Esophagus muscularis mucosa (tissue), 4 donors: ENCODE measurements at regions not wholly inside any gene's neighbourhood (a gene's known extent, or its start where the extent isn't known, plus 50 kb on each side); places are given as distances from the start of the nearest gene placed in this dataset.

Experiments used
- DNase-seq: peaks from one replicate; pipeline ENCODE4 v3.0.0-alpha.2; 2017; ENCODE audit errors: extremely low spot score
- H3K27ac ChIP-seq, 4 donors: fragments of 200-600 bp; sonication (generic); replicated peaks in 1 of 4; 1 replicate in 3 of 4; 2 replicates in 1 of 4; pipeline ENCODE4 v1.5.1; 2016 to 2019; ENCODE audit warnings: mild to moderate bottlenecking in 1 of 4
- H3K27me3 ChIP-seq, 4 donors: fragments of 200-600 bp; sonication (generic); one replicate each; pipeline versions ENCODE4 v1.5.1 to v1.6.0; 2016 to 2019
- H3K36me3 ChIP-seq, 4 donors: fragments of 200-600 bp; sonication (generic); one replicate each; pipeline ENCODE4 v1.5.1; 2016 to 2019
- H3K4me1 ChIP-seq, 4 donors: fragments of 200-600 bp; sonication (generic); one replicate each; pipeline ENCODE4 v1.5.1; 2016 to 2019
- H3K4me3 ChIP-seq, 4 donors: fragments of 200-600 bp; sonication (generic); 1 replicate in 2 of 4; 2 replicates in 2 of 4; pipeline ENCODE4 v1.5.1; 2016 to 2019; ENCODE audit warnings: mild to moderate bottlenecking in 4 of 4, moderate library complexity in 1 of 4
- H3K9me3 ChIP-seq, 4 donors: fragments of 200-600 bp; sonication (generic); 1 replicate in 3 of 4; 2 replicates in 1 of 4; pipeline ENCODE4 v1.5.1; 2016 to 2019
- EP300 ChIP-seq: sonication (generic); formaldehyde crosslinking; IDR thresholded peaks from one replicate; pipeline ENCODE4 v1.6.1; 2017; ENCODE audit warnings: antibody characterized with exemption
- POLR2A ChIP-seq: fragments of 450-650 bp; IDR thresholded peaks from one replicate; pipeline ENCODE4 v1.6.1; 2017; ENCODE audit warnings: antibody characterized with exemption, moderate library complexity, mild to moderate bottlenecking, low read depth
- POLR2AphosphoS5 ChIP-seq, 2 donors: sonication (generic); formaldehyde crosslinking; IDR thresholded peaks; one replicate each; pipeline ENCODE4 v1.6.1; 2017; ENCODE audit warnings: antibody characterized with exemption in 2 of 2
- WGBS: methylation state at CpG from one replicate; pipeline ENCODE4 v1.1.5; 2018; 5-methylcytosine and 5-hydroxymethylcytosine counted together
- intact Hi-C: fragments of 100-400 bp; cut with DNase I; formaldehyde crosslinking; loops from one replicate; pipeline ENCODE4 v1.15.1; 2023
- TF ChIP-seq, protein P1 (sequence below), 3 experiments: fragments of 200-600 bp in 2 of 3; fragments of 450-650 bp in 1 of 3; sonication (generic) in 2 of 3; IDR thresholded peaks; one replicate each; pipeline ENCODE4 v1.5.1; 2017 to 2019; ENCODE audit warnings: antibody characterized with exemption in 3 of 3, mild to moderate bottlenecking in 2 of 3, moderate library complexity in 1 of 3

DNA sequence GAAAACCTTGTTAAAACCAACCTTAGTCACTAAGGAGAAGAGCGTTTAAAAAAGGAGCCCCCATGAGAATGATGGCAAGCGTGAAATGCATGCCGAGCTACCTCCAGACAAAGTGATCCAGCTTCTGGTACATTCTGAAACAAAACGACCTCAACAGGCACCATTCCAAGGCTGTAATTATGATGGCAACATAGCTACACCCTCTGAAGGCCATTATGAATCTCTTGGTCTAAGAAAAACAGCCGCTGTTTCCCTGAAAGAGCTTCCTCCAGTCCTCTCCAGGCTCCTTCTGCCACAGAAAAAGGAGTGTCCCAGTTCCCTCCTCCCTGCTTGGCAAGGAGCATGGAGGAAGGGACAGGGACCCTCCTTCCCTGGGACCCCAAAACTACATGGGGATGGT is 50.0 kb upstream of the ABLIM1 start:
- peaks cover 0 to 9% (median 0%) of the 10 kb centered on the region in 4 donors for H3K27me3 ChIP-seq
- no peak for TF ChIP-seq POLR2AphosphoS5 (IDR thresholded peaks at IDR 0.05)
- TF ChIP-seq, protein P1, sequence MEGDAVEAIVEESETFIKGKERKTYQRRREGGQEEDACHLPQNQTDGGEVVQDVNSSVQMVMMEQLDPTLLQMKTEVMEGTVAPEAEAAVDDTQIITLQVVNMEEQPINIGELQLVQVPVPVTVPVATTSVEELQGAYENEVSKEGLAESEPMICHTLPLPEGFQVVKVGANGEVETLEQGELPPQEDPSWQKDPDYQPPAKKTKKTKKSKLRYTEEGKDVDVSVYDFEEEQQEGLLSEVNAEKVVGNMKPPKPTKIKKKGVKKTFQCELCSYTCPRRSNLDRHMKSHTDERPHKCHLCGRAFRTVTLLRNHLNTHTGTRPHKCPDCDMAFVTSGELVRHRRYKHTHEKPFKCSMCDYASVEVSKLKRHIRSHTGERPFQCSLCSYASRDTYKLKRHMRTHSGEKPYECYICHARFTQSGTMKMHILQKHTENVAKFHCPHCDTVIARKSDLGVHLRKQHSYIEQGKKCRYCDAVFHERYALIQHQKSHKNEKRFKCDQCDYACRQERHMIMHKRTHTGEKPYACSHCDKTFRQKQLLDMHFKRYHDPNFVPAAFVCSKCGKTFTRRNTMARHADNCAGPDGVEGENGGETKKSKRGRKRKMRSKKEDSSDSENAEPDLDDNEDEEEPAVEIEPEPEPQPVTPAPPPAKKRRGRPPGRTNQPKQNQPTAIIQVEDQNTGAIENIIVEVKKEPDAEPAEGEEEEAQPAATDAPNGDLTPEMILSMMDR (IDR thresholded peaks at IDR 0.05), result no peak
- TF ChIP-seq POLR2A, result no peak
- intact Hi-C loops, result no loop called here
- peaks cover 0 to 24% (median 0%) of the 10 kb centered on the region in 4 donors for H3K4me1 ChIP-seq
- 88% methylated on average over 5 of the region's 5 CpGs for WGBS
- no peaks in the 10 kb centered on the region for H3K36me3 ChIP-seq
- peak overlapping the region in 1 of 4 donors; percentile 1 for H3K27ac ChIP-seq
- no peaks in the 10 kb centered on the region for H3K9me3 ChIP-seq
- no peak overlapping the region for H3K4me3 ChIP-seq
- DNase-seq, result no peak

DNA sequence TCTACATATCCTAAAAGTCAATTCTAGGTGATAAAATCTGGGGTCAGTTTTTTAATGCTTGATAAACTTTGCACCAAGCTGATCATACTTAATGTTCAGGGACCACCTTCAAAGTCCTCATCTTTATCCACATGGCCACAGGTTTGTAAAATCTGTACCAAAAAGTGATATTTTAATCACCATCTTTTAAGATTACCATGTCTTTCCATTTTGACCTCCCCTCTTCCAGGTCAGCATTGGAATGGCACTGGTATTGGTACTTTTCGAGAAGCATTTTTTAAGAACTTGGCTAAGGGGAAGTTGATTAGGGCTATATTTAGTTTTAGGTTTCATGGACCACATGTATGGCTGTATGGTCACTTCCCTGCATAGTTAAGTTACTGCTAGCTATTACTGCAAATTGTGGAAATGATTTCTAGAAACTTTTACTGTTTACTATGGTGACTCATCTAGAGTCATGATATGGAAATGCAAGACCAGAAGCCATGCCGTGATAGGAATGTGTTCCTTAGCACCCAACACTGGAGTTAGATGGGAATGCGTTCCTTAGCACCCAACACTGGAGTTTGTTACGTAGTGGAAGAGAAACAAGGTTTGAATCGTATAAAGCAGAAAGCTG is 50.8 kb upstream of the ABLIM1 start:
- peaks cover 0 to 9% (median 0%) of the 10 kb centered on the region in 4 donors for H3K27me3 ChIP-seq
- DNase-seq, result no peak
- H3K4me1 ChIP-seq, result peaks cover 0 to 30% (median 2%) of the 10 kb centered on the region in 4 donors
- H3K27ac ChIP-seq, result no peak overlapping the region
- no peak overlapping the region for H3K4me3 ChIP-seq
- no peak for TF ChIP-seq EP300
- TF ChIP-seq POLR2AphosphoS5 (IDR thresholded peaks at IDR 0.05), result no peak
- TF ChIP-seq, protein P1 (IDR thresholded peaks at IDR 0.05), result no peak
- no peaks in the 10 kb centered on the region for H3K36me3 ChIP-seq
- 81% methylated on average over 5 of the region's 5 CpGs for WGBS
- H3K9me3 ChIP-seq, result no peaks in the 10 kb centered on the region
- intact Hi-C loops, result no loop called here

DNA sequence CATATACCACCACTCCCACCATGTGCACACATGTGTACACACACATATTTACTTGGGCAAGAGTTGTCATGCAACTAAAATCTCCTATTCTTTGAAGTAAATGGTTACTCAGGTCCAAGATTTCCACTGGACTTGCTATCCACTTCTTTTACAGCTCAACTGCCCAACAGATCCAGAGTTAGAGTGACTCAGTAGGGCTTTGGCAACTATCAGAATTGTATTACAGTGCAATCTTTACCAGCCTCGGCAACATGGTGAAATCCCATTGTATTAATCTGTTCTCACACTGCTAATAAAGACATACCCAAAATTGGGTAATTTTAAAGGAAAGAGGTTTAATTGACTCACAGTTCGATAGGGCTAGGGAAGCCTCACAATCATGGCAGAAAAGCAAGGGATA is 51.9 kb upstream of the ABLIM1 start:
- peaks cover 10 to 40% (median 13%) of the 10 kb centered on the region in 4 donors for H3K4me1 ChIP-seq

DNA sequence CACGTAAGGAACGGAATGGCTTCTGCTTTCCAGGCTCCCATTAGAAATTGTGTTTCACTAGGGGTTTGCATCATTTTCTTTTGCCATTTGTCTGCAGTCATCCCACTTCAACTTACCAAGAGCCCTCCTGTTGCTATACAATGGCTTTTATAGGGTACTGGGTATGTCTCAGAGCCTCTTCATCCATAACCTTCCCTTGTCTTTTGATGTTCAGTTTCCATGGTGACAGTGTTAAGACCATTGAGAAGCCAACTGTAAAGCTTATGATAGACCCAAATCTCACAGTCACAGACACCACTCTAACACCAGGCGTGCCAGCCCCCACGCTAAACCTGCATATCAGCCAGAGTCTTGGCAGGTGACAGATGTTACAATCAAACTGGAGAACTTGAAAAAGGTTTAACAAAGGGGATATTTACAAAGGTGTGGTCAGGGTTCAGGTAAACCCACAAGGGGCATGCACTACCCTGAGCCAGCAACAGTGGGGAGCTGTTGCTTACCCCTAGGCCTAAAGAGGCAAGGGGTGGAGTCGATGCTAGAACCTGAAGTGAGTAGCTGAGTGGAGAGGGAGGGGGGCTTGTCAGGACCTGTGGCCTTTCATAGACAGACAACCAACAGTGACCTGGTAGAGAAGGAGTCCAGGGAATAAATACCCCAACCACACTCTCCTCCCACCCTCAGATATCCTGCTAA is 53.2 kb upstream of the ABLIM1 start:
- peaks cover 0 to 9% (median 0%) of the 10 kb centered on the region in 4 donors for H3K27me3 ChIP-seq
- TF ChIP-seq EP300 (no peak), POLR2AphosphoS5 (IDR thresholded peaks at IDR 0.05) (no peak), POLR2A (no peak)
- TF ChIP-seq, protein P1 (IDR thresholded peaks at IDR 0.05), result no peak
- intact Hi-C loops, result no loop called here
- H3K4me3 ChIP-seq, result no peak overlapping the region
- H3K36me3 ChIP-seq, result no peaks in the 10 kb centered on the region
- no peak for DNase-seq
- H3K9me3 ChIP-seq, result no peaks in the 10 kb centered on the region
- 95% methylated on average over 5 of the region's 5 CpGs for WGBS
- H3K27ac ChIP-seq, result no peak overlapping the region
- H3K4me1 ChIP-seq, result peaks cover 15 to 51% (median 18%) of the 10 kb centered on the region in 4 donors

More for the DNA sequence above, 51.9 kb upstream of the ABLIM1 start:
- H3K4me3 ChIP-seq, result no peak overlapping the region
- TF ChIP-seq POLR2AphosphoS5 (IDR thresholded peaks at IDR 0.05) (no peak), EP300 (no peak), POLR2A (no peak)
- TF ChIP-seq, protein P1 (IDR thresholded peaks at IDR 0.05), result no peak
- H3K36me3 ChIP-seq, result no peaks in the 10 kb centered on the region
- no peak overlapping the region for H3K27ac ChIP-seq
- WGBS, result 92% methylated on average over 2 of the region's 2 CpGs
- no peak for DNase-seq
- H3K9me3 ChIP-seq, result no peaks in the 10 kb centered on the region
- intact Hi-C loops, result no loop called here
- H3K27me3 ChIP-seq, result peaks cover 0 to 9% (median 0%) of the 10 kb centered on the region in 4 donors
